Activated CD8-positive, alpha-beta memory T cell treated with anti-CD3 and anti-CD28 coated beads, Interleukin-2, amount 50 U/mL, for 1 hour (primary cell): ENCODE measurements at regions not wholly inside any gene's neighbourhood (a gene's known extent, or its start where the extent isn't known, plus 50 kb on each side); places are given as distances from the start of the nearest gene placed in this dataset.

Experiments
- DNase-seq: peaks from one replicate; pipeline ENCODE4 v3.0.0-alpha.2; 2020; ENCODE audit errors: extremely low read depth

DNA sequence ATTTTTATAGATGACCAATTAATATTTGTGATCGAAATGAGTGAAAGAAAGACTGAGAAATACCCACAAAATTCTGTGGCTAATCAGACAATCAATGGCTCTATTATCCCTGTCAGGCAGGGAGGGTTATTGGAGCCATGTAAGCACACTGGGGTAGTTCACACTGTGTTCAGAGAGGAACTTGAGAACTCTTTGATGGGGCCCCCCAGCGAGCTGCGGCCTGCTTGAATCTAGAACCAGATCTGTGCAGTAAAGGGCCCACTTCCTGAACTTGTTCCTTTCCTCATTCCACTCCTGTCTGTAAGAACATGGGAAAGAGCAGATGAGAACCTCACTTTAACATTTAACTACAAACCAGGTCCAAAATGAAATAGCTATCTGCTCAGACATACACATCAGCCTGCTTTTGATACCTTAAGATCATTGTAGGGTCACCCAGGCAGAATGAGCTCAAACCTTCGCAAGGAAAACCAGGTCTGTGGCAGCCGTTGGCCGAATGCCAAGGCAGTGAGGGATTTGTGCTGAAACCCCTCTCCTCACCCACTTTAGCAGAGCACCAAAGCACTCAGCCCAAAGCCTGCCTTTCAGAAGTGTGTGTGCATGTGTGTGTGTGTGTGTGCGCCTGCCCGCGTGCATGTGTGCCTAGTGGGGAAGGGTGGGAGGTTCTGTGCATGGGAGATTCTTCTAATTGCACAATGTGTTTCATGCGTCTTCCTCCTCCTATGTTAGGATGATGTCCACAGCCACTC is 365.6 kb upstream of the MGMT start:
- DNase-seq, result no peak

DNA sequence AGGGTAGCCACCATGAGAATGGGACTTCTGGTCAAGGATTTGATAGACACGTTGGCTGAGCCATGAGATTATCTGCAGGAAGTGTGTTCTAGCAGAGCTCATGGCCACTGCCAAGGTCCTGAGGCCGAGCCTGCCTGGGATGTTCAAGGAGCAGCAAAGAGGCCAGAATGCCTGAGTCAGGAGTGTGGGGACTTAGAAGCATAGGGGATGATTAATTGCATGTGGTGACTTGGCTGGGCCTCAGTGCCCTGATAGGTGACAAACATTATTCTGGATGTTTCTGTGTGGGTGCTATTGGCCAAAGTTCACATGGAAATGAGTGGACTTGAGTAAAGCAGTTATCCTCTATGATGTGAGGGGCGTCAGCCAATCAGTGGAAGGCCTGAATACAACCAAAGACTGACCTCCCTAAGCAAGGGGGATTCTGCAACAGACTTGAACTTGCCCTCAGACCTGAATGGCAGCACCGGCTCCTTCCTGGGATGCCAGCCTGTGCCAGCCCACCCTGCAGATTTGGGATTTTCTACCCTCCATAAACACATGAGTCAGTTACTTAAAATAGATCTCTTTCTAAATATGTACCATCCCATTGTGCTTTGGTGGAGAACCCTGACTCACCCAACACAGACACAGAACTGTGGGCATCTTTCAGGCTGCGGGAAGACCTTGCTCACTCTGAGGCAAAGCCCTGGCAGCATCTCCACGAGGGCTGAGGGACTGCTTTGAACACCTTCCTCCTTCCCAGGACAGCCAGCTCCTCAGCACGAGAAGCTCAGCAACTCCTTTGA is 363.9 kb upstream of the MGMT start:
- no peak for DNase-seq

DNA sequence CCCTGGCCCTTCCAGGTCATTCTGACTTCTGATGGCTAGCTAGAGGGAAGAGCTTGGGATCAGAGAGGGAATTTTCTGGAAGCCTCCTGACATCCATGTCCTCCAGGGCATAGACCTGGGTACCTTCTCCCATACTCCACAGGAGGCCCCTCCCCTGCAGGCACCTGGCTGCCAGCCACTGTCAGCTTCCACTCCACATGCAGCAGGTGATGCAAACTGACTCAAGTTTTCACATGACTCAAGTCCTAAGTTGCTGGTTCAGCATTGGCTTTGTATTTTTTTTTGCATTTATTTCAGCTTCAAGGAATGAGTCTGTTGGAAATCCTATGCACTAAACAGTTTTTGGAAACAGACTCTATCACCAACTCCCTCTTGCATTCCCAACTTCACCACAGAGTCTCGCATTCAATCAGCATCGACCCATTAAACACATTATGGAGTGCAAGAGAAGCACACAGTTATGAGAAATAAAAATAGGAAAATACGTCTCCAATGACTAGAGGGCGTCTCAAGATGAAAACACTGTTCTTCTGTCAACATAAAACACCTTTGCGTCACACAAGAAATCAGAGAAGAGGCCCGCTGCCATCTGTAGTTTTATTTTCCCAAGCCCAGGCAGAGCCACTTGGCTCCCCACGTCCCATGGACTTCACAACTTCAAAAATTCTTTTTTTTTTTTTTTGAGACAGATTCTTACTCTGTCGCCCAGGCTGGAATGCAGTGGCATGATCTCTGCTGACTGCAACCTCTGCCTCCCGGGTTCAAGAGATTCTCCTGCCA is 362.6 kb upstream of the MGMT start:
- no peak for DNase-seq

DNA sequence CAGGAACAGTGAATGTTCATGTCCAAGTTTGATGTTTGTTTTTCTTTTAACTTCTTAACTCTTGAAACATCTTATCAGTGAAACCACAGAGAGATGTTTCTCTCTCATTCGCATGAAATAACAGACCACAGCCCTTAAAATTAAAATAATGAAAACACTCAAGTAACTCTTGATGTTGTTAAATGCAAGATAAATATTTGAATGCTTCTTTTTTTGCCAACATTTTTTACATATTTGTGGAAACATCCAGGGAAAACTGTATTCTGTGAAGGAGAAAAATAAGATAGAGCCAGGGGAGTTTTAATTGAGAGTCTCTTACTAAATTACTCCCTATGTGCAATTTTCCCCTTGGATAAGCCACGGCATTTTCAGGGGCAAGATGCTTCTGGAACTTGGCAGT is 361.8 kb upstream of the MGMT start:
- no peak for DNase-seq

DNA sequence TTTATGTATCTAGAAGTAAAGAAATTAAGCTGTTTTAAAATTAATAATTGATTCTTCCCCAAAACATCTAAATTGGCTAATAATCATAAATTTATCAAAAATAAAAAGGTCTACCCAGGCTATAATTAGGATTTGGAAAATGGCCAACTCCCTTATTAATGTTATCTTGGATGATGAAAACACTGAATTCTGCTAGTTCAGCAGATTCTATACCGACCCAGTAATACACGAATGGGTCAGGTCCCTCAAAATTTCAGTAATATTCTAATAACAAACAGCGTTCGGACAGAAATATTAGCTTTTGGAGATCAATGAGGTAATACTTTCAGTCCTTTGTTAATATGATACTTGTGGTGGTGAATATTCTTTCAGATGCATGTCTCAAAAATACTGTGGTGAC is 360.7 kb upstream of the MGMT start:
- DNase-seq, result no peak

DNA sequence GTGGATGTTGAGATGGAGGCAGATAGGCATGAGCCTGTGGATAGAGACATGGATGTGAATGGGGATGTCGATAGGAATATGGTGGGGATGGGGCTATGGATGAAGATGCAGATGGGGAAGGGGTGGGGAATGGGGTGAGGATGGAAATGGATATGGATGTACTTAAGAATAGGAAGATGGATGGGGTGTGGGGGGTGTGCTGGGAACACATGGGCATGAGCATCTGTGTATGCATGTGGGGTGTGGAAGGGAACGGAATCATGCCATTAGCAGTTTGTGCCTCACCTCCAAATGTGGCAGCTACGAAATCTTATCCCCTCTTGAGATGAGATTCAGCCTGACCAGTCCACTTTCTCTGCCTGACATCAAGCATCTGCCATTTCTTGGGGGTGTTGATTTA is 359.5 kb upstream of the MGMT start:
- DNase-seq, result no peak

DNA sequence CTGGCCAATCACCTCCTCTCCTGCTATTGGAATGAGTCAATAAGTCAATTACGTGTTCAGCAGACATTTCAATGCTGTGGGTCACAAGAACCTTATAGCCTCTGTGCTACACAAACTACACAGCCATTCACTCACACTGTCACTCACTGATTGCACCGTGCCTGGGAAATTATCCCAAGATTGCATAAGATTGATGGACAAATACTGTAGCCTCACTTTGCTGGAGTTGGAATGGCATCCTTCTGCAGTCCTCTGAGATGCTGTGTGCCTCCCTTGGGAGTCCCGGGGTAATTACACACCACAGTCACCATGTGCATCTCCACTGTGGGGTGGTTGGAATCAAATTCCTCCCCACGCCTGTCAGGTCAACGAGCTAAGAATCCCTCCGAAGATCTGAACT is 358.7 kb upstream of the MGMT start:
- DNase-seq, result no peak

DNA sequence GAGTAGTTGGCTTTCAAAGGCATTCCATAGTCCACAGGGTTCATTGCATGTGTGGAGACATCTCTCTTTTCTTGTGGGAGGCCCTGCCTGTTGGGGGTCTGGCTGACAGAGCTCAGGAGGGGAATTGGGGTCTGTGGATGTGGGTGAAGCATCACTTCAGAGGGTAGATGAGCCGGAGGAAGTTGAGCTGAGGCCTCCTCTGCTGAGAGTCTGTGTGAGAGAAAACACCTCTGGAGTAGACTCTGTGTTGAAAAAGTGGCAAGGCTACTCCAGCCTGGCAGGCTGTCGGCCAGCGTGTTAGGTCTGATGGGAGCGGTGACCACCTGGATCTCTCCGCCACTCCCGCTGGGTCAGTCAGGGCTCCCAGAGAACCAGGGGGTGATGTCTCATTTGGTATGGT is 358.0 kb upstream of the MGMT start:
- DNase-seq, result no peak

DNA sequence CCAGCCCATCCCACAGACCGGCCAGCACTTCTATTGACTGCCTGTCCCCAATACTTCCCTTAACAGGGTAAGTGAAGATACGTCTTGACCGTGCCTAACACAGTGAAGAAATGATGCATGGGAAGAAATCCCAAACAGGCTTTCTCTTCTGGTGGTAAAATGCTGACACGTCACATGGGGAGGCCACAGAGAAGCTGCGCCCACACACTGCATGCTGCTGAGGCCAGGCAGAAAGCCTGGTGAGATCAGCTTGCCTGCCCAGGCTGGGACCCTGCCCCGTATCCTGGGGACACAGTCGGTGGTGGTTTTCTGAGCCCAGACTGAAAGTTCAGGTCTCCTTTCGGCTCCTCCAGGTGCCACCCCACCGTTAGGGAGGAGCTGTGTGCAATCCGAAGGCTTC is 356.3 kb upstream of the MGMT start:
- no peak for DNase-seq

DNA sequence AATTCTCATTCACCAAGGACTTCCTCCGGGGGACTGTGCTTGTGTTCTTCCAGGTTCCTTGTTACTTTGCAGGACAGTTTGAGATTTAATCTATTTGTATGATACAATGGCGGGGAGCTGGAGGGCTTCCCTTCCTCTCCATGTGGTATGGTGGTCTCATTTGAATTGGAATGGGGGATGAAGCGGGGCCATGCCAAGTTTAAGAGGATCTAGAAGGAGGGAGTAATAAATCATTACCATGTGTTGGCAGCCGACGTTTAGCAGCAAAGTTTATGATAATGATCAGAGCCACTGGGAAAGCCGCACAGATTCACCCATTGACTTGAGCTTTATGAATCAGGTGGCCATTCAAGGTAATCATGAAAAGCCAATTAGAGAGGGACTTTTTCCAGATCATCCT is 355.1 kb upstream of the MGMT start:
- DNase-seq, result no peak

DNA sequence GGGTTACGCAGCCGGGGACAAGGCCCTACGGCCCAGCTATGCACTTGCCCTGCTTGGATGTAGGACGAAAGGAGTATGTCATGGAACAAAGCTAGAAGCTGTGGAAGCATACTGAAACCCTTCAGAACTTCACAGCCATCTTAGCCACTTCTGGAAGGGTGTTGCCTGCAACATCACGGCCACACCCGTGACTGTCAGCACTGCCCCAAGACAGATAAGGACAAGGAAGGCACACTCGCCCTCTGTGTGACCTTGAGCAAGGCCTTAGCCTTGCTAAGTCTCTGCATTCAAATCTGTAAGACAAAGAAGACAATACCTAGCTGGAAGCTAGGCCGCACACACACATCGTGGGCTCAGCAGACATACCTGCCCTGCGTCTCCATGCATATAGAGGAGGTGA is 352.5 kb upstream of the MGMT start:
- no peak for DNase-seq

DNA sequence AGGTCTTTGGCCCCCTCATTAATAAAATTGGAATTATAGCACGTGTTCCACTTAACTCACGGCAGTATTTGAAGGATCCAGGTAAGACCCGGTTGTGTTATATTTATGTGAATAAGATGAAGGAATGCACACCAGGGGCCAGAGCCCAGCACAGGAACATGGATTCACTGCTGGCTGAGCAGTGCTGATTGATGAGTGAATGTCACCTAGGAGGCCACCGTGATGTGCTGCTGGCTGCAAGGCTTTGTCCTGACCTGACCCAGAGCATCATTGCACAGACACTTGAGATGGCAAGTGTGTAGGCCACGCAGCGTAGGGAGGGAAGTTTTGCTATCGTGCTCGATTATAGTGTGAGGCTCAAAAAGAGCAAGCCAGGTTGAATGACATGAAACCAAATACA is 350.7 kb upstream of the MGMT start:
- DNase-seq, result no peak

DNA sequence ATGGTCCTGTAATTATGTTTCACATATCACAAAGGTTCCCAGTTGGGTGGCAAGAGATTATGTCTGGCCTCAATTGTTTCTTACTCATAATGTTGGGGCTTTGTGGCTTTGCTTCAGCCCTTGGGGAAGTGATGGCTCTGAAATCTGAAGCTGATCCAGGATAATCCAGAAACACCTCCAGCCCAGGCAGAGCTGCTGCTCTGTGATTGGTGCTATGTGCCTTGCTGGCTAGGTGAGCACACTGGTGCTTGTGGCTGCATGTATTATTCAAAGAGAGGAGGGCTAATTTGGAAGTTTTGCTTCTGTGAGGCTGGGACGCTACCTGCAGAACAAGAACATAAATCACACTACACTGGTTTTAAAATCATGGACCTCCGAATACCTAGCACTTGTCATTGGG is 346.6 kb upstream of the MGMT start:
- no peak for DNase-seq

DNA sequence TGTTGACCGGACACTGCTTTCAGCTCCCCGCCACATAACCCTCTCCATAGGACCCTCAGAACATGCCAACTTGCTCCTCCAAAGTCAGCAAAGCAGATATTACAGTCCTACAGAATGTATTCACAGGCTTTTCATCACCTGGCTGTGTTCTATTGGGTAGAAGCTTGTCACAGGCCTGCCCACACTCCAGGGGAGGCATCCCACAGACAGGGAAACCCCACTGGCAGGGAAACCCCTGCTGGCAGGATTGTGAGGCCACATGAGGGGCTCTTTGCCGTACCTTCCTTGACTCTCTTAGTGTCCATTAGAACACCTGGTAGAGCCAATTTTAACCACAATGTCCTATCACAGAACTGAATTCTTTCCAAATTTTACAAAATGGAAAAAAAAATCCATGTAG is 344.2 kb upstream of the MGMT start:
- DNase-seq, result no peak

DNA sequence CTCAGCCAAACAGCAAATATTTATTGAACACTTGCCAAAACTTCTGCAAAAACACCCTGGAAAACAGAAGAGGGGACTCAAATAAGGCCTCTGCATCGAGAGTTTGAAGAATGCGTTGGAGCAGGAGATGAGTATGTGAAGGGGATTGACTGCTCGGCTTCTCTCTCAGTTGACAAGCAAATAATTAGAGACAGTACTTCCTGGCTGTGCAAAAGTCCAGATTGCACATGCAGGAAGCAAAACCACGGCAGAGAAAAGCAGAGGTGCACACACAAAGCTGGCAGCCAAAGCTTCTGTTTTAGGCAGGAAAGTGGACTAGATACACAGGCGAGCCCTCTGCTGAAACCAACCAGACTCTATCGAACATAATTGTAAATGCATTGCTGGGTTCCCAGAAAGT is 343.6 kb upstream of the MGMT start:
- DNase-seq, result no peak

DNA sequence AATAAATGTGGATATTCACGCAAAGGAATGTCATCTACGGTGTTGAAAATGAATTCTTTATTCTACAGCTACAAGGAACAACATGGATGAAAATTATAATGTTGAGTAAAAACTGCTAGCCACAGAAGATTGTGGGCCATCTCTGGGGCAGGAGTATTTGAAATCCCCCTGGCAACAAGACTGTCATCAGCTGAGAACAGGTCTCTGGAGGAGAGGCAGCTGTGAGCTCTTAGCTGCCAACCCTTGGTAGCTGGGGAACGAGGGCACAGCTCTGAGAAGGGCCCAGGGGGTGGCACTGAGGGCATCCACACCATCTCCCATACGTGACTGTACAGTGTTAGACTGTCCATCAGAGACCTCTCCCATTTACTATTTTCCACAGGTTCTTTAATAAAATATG is 340.1 kb upstream of the MGMT start:
- DNase-seq, result no peak

DNA sequence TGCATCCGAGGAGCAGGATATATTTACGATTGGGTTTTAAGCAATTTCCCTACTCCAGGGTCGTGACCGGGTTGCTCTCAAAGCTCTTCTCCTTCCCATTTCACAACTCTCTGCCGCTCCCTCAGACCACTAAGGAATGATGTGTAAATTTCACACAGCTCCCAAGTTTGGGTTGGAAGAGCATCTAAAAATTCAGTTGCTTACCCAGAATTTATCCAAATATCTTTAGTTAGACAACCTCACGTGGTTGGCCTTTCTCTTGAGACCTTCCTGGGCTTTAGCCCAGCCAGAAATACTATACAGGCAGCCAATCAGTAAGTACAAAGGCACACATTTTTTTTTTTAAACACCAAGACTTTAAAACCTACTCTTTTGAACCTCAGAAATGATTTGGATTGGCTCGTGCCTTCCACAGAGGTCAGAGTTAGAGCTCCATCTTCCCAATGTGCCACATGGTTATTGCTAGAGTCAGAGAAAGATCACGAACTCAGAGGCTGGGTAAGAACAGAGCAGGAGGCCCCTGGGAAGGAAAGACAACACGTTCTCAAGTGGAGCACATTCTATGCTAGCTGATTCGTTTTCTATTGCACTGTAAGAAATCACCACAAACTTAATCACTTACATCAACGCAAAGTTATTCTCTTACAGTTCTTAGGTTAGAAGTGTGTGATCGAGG is 335.4 kb upstream of the MGMT start:
- DNase-seq, result no peak

DNA sequence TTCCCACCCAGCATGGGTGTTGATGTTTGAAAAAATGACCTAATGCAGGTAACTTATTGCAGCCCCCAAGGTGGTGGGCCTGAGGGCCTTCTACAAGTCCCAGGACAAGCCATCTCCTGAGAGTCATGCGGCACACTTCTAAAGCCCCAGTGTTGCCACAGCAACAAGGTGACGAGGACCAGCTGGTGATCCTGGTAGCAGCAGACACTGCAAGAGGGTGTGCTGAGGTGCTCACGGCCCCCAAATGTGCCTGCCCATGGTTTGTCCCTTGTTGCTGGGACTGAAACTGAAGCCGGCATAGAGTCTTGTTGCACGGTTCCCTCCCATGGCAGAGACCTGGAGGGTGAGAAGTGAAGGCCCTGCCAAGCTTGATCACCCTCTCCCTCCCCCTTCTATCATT is 333.2 kb upstream of the MGMT start:
- DNase-seq, result no peak

DNA sequence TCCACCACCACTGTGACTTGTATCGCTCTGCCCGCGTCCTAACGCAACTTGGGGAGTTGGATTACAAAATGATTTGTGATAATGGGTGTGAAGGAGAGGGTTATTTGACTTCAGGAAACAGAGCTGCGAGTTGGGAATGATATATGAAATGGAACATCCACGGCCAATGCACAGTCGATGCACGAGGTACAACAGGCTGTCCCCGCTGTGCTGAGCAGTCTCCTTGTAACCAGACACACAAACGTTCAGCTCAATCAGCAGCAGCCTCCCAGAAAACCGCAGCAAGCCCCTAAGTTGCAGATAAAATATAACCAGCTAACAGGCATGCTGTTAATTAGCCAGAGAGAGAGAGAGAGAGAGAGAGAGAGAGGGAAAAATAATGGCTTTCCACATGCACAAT is 332.7 kb upstream of the MGMT start:
- no peak for DNase-seq

DNA sequence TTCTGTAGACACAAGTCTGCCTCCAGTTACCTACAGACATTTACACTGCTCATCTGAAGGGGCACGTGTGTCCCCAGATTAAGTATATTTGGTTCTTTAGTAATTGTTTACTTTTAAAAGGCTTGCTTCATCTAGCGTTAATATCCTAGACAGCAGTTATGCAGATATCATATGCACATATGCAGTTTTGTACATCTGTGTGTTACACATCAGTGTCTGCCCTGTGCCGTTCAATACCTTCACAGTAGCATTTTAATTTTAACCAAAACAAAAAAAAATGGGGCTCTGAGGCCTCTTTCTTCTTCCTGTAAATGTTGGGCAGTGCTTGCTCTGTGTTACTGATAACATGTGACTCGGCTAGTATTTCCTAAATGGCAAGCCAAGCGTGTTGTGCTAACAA is 331.4 kb upstream of the MGMT start:
- no peak for DNase-seq

DNA sequence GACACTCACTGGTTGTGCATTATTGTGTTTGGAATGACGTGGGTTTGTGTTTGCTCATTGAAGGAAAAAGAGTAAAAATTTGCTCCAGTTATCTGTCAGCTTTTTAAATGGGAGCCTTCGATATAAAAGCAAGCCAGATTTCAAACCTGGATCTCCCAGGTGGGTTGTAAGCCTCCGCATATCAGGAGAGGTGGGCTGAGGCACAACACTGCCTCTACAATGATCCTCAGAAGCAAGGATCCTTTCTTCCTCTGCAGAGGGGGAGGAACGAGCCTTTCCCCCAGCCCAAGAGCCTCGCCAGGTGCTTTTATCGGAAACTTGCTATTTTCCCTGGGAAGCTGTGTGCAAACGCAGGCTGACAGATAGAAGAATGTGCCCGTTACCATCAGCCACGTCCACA is 331.0 kb upstream of the MGMT start:
- DNase-seq, result no peak

DNA sequence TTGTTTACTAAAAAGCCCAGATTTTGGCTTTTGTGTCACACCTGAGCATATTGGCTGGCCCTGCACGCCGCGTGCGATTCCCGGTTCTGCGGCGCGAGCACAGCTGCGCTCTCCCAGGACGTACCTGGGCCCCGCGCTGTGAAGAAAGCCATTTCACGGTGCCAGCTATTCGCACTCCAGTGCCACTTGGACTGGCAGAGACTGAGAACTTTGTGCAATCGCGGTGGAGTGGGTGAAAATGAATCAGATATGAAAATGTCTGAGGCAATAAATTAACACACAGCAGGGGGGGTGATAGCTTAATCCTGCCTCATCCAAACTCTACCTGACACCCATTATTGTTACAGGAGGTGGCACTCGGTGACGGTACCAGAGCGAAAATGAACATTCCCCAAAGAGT is 330.1 kb upstream of the MGMT start:
- DNase-seq, result no peak
